ENCODE measurements at regions not wholly inside any gene's neighbourhood (a gene's known extent, or its start where the extent isn't known, plus 50 kb on each side); places are given as distances from the start of the nearest gene placed in this dataset.
"Not testable (repeated sequence)": the region's sequence is repeated elsewhere in the genome, so short reads cannot be mapped to it uniquely, and the experiment has no call there.

DNA sequence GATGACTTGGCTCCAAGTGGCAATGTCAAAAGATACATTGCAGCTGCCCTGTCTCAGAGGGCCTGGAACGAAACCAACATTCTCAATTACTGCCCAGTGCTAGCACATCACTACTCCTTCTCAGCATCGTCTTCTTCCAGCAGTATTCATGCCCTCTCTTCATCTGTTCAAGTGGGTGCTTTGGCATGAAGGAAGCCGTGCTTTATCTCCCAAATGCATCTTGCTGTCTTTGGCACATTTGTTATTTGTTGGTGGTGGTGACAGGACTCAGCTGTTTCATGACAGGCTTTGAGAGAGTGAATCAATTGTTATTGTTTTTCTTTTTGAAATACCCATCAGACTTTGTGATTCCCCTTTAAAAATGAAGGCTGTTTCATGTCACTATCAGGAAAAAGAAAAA is 1506.4 kb downstream of the KHDRBS2 start:
- TF ChIP-seq CTCF, EP300, POLR2A (IDR thresholded peaks at IDR 0.05): not testable (repeated sequence)
